ENCODE measurements at regions not wholly inside any gene's neighbourhood (a gene's known extent, or its start where the extent isn't known, plus 50 kb on each side); places are given as distances from the start of the nearest gene placed in this dataset.

GRCh38 chr12:87137220-87137619 is 881.0 kb upstream of the MGAT4C start:
- DNase-seq = no peak
- Mint-ChIP-seq H3K36me3 (ENCODE audit: unreplicated experiment) (no peaks in the 10 kb centered on the region), H3K4me1 (ENCODE audit: low read depth, unreplicated experiment) (no peaks in the 10 kb centered on the region), H3K4me3 (ENCODE audit: unreplicated experiment) (no peak overlapping the region), H3K9me3 (ENCODE audit: unreplicated experiment) (no peaks in the 10 kb centered on the region), H3K27ac (ENCODE audit: unreplicated experiment) (no peak overlapping the region), H3K27me3 (ENCODE audit: unreplicated experiment) (no peaks in the 10 kb centered on the region)
- no peak for TF ChIP-seq CTCF (IDR thresholded peaks at IDR 0.05; ENCODE audit: partially characterized antibody, unreplicated experiment)

DNA sequence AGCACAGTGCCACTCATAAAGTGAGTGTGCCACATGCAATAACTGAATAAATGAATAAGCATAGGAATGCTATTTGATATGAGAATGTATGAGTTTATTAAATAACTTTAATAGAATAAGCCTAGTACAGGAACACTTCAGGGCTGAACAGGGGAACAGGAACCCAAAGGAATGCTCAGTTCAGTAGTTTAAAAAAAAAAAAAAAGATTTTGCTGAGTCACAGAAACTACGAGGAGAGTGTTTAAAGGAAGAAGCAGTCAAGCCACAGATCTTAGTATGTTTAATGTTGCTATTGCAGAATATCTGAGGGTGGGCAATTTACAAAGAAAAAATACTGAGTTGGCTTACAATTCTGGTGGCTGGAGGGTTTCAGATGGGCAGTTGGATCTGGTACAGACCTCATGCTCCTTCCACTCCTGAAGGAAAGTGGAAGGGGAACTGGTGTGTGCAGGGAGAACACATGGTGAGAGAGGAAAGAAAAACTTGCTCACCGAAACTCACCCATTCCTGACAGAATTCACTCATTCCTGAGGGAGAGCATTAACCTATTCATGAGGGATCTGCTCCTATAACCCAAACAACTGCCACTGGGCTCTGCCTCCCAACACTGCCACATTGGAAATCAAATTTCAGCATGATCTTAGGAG is 880.3 kb upstream of the MGAT4C start:
- Mint-ChIP-seq H3K27ac (ENCODE audit: unreplicated experiment) (no peak overlapping the region), H3K36me3 (ENCODE audit: unreplicated experiment) (no peaks in the 10 kb centered on the region), H3K9me3 (ENCODE audit: unreplicated experiment) (no peaks in the 10 kb centered on the region), H3K27me3 (ENCODE audit: unreplicated experiment) (no peaks in the 10 kb centered on the region), H3K4me3 (ENCODE audit: unreplicated experiment) (no peak overlapping the region), H3K4me1 (ENCODE audit: low read depth, unreplicated experiment) (no peaks in the 10 kb centered on the region)
- TF ChIP-seq CTCF (IDR thresholded peaks at IDR 0.05; ENCODE audit: partially characterized antibody, unreplicated experiment) = no peak
- no peak for DNase-seq

DNA sequence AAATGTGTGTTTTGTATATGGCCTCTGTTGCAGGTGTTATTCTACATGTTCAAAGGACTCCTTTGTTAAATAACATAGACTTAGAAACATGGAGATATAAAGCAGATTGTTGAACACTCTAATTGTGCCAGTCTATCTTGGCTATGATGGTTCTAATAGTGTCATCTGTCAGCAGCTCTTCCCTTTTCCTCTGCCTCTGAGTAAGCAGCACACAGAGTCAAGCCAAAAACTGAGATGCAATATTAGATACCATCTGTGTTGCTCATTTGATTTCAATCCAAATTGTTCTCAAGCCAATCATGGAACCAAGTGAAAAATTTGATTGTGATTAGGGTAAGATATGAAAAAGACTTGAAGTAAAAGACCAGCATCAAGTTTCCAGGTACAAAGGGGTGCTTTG is 871.1 kb upstream of the MGAT4C start:
- Mint-ChIP-seq H3K4me3 (ENCODE audit: unreplicated experiment) (no peak overlapping the region), H3K36me3 (ENCODE audit: unreplicated experiment) (no peaks in the 10 kb centered on the region), H3K27ac (ENCODE audit: unreplicated experiment) (no peak overlapping the region), H3K27me3 (ENCODE audit: unreplicated experiment) (peaks cover 3% of the 10 kb centered on the region), H3K4me1 (ENCODE audit: low read depth, unreplicated experiment) (no peaks in the 10 kb centered on the region), H3K9me3 (ENCODE audit: unreplicated experiment) (no peaks in the 10 kb centered on the region)
- DNase-seq = no peak
- no peak for TF ChIP-seq CTCF (IDR thresholded peaks at IDR 0.05; ENCODE audit: partially characterized antibody, unreplicated experiment)

- H3K4me3 Mint-ChIP-seq (ENCODE audit: unreplicated experiment) = no peak overlapping the region
- H3K9me3 Mint-ChIP-seq (ENCODE audit: unreplicated experiment) = no peaks in the 10 kb centered on the region
- DNase-seq = no peak
- no peak overlapping the region for H3K27ac Mint-ChIP-seq (ENCODE audit: unreplicated experiment)
- H3K27me3 Mint-ChIP-seq (ENCODE audit: unreplicated experiment) = peaks cover 3% of the 10 kb centered on the region
- no peak for TF ChIP-seq CTCF (IDR thresholded peaks at IDR 0.05; ENCODE audit: partially characterized antibody, unreplicated experiment)
- no peaks in the 10 kb centered on the region for H3K36me3 Mint-ChIP-seq (ENCODE audit: unreplicated experiment)
- peaks cover 4% of the 10 kb centered on the region for H3K4me1 Mint-ChIP-seq (ENCODE audit: low read depth, unreplicated experiment)
Measured at GRCh38 chr12:87121896-87122295, 865.7 kb upstream of the MGAT4C start.

DNA sequence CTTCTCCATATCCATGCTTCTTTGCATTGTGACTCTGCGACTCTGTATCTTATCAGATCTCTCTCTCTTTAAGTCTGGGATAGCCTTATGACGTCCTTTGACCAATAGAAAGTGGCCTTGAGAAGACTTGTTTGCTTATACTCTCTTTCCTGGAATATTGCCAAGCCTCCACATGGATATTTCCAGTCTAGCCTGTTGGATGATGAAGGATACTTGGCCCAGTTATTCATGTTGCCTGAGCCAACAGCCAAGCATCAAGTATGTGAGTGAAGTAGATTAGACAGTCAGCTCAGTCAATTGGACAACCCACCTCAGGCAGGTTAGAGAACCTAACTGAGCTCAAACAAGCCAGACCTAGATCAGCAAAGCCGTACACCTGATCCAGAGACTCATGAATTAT is 864.2 kb upstream of the MGAT4C start:
- H3K36me3 Mint-ChIP-seq (ENCODE audit: unreplicated experiment) = no peaks in the 10 kb centered on the region
- no peaks in the 10 kb centered on the region for H3K9me3 Mint-ChIP-seq (ENCODE audit: unreplicated experiment)
- peaks cover 3% of the 10 kb centered on the region for H3K27me3 Mint-ChIP-seq (ENCODE audit: unreplicated experiment)

More for the DNA sequence above, 864.2 kb upstream of the MGAT4C start:
- Mint-ChIP-seq H3K4me1 (ENCODE audit: low read depth, unreplicated experiment) (peaks cover 9% of the 10 kb centered on the region), H3K27ac (ENCODE audit: unreplicated experiment) (no peak overlapping the region), H3K4me3 (ENCODE audit: unreplicated experiment) (no peak overlapping the region)
- DNase-seq = no peak
- no peak for TF ChIP-seq CTCF (IDR thresholded peaks at IDR 0.05; ENCODE audit: partially characterized antibody, unreplicated experiment)

Data from glutamatergic neuron (in vitro differentiated cells).